ENCODE measurements at regions not wholly inside any gene's neighbourhood (a gene's known extent, or its start where the extent isn't known, plus 50 kb on each side); places are given as distances from the start of the nearest gene placed in this dataset.

GRCh38 chr6:141482796-141483597 is 649.7 kb upstream of the GJE1 start:
- TF ChIP-seq CTCF (IDR thresholded peaks at IDR 0.05; ENCODE audit: low read length) = no peak
- TF ChIP-seq EZH2 (IDR thresholded peaks at IDR 0.05; ENCODE audit: borderline replicate concordance, low read length) = no peak
